ENCODE measurements at regions not wholly inside any gene's neighbourhood (a gene's known extent, or its start where the extent isn't known, plus 50 kb on each side); places are given as distances from the start of the nearest gene placed in this dataset.

- no peak for TF ChIP-seq REST (IDR thresholded peaks at IDR 0.05; ENCODE audit: borderline replicate concordance)
- no peak for TF ChIP-seq REST (CRISPR knock-in tag; IDR thresholded peaks at IDR 0.05; ENCODE audit: low read depth)
- no peak for TF ChIP-seq CEBPG (CRISPR knock-in tag; IDR thresholded peaks at IDR 0.05)
- 0 out of 4 replicates have a peak, but pooled peaks of 1 of the 2 experiments have one; percentile 21 for TF ChIP-seq CEBPG (tag; conservative IDR thresholded peaks at IDR 0.05 in 1 of 2, IDR thresholded peaks at IDR 0.05 in 1 of 2)
- 0 out of 2 replicates have a peak, but pooled peaks have one; percentile 9 for TF ChIP-seq CEBPB (tag; IDR thresholded peaks at IDR 0.05)
- no peak for TF ChIP-seq FIP1L1 (IDR thresholded peaks at IDR 0.05; ENCODE audit: low read depth, low read length, poor library complexity, severe bottlenecking)
- no peak for TF ChIP-seq PCBP2 (IDR thresholded peaks at IDR 0.05; ENCODE audit: low read depth, low read length, poor library complexity, severe bottlenecking)
- 0 out of 2 replicates have a peak, but pooled peaks have one; percentile 12 for TF ChIP-seq C11orf30 (IDR thresholded peaks at IDR 0.05; ENCODE audit: low read depth)
- TF ChIP-seq PHF21A (IDR thresholded peaks at IDR 0.05; ENCODE audit: borderline replicate concordance, low read depth), result no peak
Measured at GRCh38 chr3:118472586-118472985, 562.1 kb downstream of the IGSF11 start (continued).

Data from K562 (cell line).